Mammary epithelial cell (primary cell): ENCODE measurements at regions not wholly inside any gene's neighbourhood (a gene's known extent, or its start where the extent isn't known, plus 50 kb on each side); places are given as distances from the start of the nearest gene placed in this dataset.

Experiments
- CTCF ChIP-seq, 2 donors: IDR thresholded peaks in 1 of 2; conservative IDR thresholded peaks in 1 of 2; 2 replicates each; pipeline ENCODE4 v1.5.1; 2011 to 2012; ENCODE audit warnings: inconsistent platforms in 2 of 2, low read length in 2 of 2, mild to moderate bottlenecking in 2 of 2, control low read depth in 1 of 2, low read depth in 1 of 2; ENCODE audit not compliant: insufficient read depth in 1 of 2; ENCODE audit errors: extremely low read depth in 1 of 2
- EZH2 ChIP-seq: IDR thresholded peaks from 2 replicates; pipeline ENCODE4 v1.6.1; 2012; ENCODE audit warnings: low read length, inconsistent platforms, borderline replicate concordance

- TF ChIP-seq CTCF (conservative IDR thresholded peaks at IDR 0.05 in 1 of 2, IDR thresholded peaks at IDR 0.05 in 1 of 2; ENCODE audit: extremely low read depth in 1 of 2, insufficient read depth in 1 of 2, low read depth in 1 of 2, low read length in 2 of 2) (no peak), EZH2 (no peak)
Measured at GRCh38 chr4:85393201-85393600, 81.7 kb upstream of the ARHGAP24 start.
